Adrenal gland (tissue), 9 donors: ENCODE measurements at regions not wholly inside any gene's neighbourhood (a gene's known extent, or its start where the extent isn't known, plus 50 kb on each side); places are given as distances from the start of the nearest gene placed in this dataset.

Experiments used
- DNase-seq, 7 donors: peaks; one replicate each; pipeline ENCODE4 v3.0.0-alpha.2; 2019 to 2020
- H3K27ac ChIP-seq, 5 donors: fragments of 200-600 bp; sonication (generic) in 4 of 5; 1 replicate in 3 of 5; 2 replicates in 2 of 5; pipeline versions ENCODE4 v1.5.1 to v1.8.0; 2016 to 2020; ENCODE audit warnings: mild to moderate bottlenecking in 1 of 5
- H3K27me3 ChIP-seq: fragments of 200-600 bp; 2 replicates; pipeline ENCODE4 v1.8.0; 2021
- H3K36me3 ChIP-seq, 2 donors: fragments of 200-600 bp; replicated peaks in 1 of 2; 1 replicate in 1 of 2; 2 replicates in 1 of 2; pipeline versions ENCODE4 v1.5.1 to v1.8.0; 2018 to 2022
- H3K4me1 ChIP-seq, 2 donors: fragments of 200-600 bp; replicated peaks in 1 of 2; 1 replicate in 1 of 2; 2 replicates in 1 of 2; pipeline versions ENCODE4 v1.5.1 to v1.8.0; 2018 to 2021
- H3K4me3 ChIP-seq, 4 donors: fragments of 200-600 bp; sonication (generic) in 3 of 4; one replicate each; pipeline ENCODE4 v1.5.1; 2016 to 2018
- H3K9me3 ChIP-seq, 3 donors: fragments of 200-600 bp; sonication (generic) in 1 of 3; replicated peaks in 1 of 3; 1 replicate in 2 of 3; 2 replicates in 1 of 3; pipeline versions ENCODE4 v1.5.1 to v1.8.0; 2016 to 2021
- POLR2A ChIP-seq, 2 donors: fragments of 450-650 bp; IDR thresholded peaks; one replicate each; pipeline ENCODE4 v1.6.1; 2017; ENCODE audit warnings: antibody characterized with exemption in 2 of 2, mild to moderate bottlenecking in 2 of 2, moderate library complexity in 1 of 2
- WGBS, 4 donors: extraction: QIAGEN DNeasy Blood & Tissue Kit in 2 of 4; methylation state at CpG; one replicate each; pipeline versions ENCODE4 v1.1.5 to v1.1.7; 2013 to 2017; 5-methylcytosine and 5-hydroxymethylcytosine counted together
- intact Hi-C, 2 donors: fragments of 100-400 bp; cut with DNase I; formaldehyde crosslinking; loops; one replicate each; pipeline versions ENCODE4 v1.14.1 to v1.15.0; 2022 to 2023
- TF ChIP-seq, protein P1 (sequence below), 6 experiments: fragments of 450-650 bp in 4 of 6; fragments of 200-600 bp in 2 of 6; sonication (generic) in 1 of 6; IDR thresholded peaks; 1 replicate in 5 of 6; 2 replicates in 1 of 6; pipeline versions ENCODE4 v1.5.1 to v1.8.0; 2016 to 2021; ENCODE audit warnings: antibody characterized with exemption in 6 of 6, mild to moderate bottlenecking in 2 of 6, moderate library complexity in 1 of 6
- donor health status: healthy with polysubstance abuse.
- donor health status: Bipolar disorder and iron deficiency.
- donor health status: DM: yes; HTN: yes; CAD: no.
- donor health status: DM: no; HTN: no; CAD: no.
- donor health status: DM: no; HTN: no; CAD: no.

- DNase-seq: no peak
- Histone ChIP-seq H3K4me1 (no peaks in the 10 kb centered on the region), H3K27me3 (no peaks in the 10 kb centered on the region), H3K36me3 (no peaks in the 10 kb centered on the region), H3K27ac (no peak overlapping the region), H3K9me3 (no peaks in the 10 kb centered on the region), H3K4me3 (no peak overlapping the region)
- TF ChIP-seq POLR2A (IDR thresholded peaks at IDR 0.05): no peak
- TF ChIP-seq, protein P1, sequence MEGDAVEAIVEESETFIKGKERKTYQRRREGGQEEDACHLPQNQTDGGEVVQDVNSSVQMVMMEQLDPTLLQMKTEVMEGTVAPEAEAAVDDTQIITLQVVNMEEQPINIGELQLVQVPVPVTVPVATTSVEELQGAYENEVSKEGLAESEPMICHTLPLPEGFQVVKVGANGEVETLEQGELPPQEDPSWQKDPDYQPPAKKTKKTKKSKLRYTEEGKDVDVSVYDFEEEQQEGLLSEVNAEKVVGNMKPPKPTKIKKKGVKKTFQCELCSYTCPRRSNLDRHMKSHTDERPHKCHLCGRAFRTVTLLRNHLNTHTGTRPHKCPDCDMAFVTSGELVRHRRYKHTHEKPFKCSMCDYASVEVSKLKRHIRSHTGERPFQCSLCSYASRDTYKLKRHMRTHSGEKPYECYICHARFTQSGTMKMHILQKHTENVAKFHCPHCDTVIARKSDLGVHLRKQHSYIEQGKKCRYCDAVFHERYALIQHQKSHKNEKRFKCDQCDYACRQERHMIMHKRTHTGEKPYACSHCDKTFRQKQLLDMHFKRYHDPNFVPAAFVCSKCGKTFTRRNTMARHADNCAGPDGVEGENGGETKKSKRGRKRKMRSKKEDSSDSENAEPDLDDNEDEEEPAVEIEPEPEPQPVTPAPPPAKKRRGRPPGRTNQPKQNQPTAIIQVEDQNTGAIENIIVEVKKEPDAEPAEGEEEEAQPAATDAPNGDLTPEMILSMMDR (IDR thresholded peaks at IDR 0.05): no peak
- 45 to 85% (median 57%) methylated on average over 2 of the region's 2 CpGs for WGBS, 4 donors
- intact Hi-C loops: no loop called here
Measured at GRCh38 chr16:60180609-60181008, 1446.5 kb upstream of the GOT2 start.

DNA sequence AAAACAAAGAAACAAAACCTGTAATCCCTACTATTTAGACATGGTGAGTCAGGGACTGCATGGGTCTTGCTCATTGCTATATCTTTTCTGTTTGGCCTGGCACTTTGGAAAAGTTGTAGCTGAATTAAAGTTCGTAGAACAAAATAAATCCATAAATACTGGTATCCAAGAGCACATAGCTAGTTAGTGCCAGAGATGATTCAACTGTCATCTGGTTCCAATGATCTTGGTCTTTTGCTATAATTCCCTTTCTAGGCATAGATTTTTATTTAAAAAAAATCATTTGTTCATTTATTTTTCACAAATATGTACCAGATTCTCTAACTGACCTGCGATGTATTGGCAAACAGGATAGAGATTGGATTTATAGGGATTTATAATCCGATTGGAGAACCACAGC is 1436.1 kb upstream of the GOT2 start:
- no peak for TF ChIP-seq POLR2A (IDR thresholded peaks at IDR 0.05)
- TF ChIP-seq, protein P1 (IDR thresholded peaks at IDR 0.05): no peak
- H3K9me3 ChIP-seq: no peaks in the 10 kb centered on the region
- no peaks in the 10 kb centered on the region for H3K27me3 ChIP-seq
- H3K27ac ChIP-seq: no peak overlapping the region
- H3K4me3 ChIP-seq: no peak overlapping the region
- WGBS, 4 donors: 63 to 84% (median 69%) methylated on average over 3 of the region's 3 CpGs
- H3K4me1 ChIP-seq: no peaks in the 10 kb centered on the region
- H3K36me3 ChIP-seq: no peaks in the 10 kb centered on the region
- intact Hi-C loops: no loop called here
- DNase-seq: no peak

DNA sequence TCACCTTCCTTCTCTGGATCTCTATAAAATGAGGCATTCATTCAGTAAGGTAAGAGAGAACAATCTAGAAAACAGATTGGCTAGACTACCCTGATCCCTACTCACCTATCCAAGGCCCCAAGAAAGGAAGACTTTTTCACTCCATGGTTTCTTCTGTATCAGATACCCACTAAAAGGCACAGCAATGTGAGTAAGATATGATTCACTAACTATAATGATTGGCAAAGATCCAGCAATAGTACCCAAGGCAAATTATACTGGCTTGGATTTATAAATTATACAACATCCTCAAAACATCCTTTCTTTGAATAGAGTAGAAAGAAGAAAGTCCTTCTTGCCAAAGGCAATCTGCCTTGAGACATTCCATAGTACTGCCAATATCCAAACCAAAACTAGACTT is 1432.0 kb upstream of the GOT2 start:
- TF ChIP-seq POLR2A (IDR thresholded peaks at IDR 0.05): no peak
- TF ChIP-seq, protein P1 (IDR thresholded peaks at IDR 0.05): no peak
- no peaks in the 10 kb centered on the region for H3K9me3 ChIP-seq
- no peaks in the 10 kb centered on the region for H3K36me3 ChIP-seq
- H3K4me3 ChIP-seq: no peak overlapping the region
- H3K27ac ChIP-seq: no peak overlapping the region
- no peaks in the 10 kb centered on the region for H3K4me1 ChIP-seq
- DNase-seq: no peak
- intact Hi-C loops: no loop called here
- no peaks in the 10 kb centered on the region for H3K27me3 ChIP-seq

- intact Hi-C loops: no loop called here
- H3K27me3 ChIP-seq: no peaks in the 10 kb centered on the region
- H3K36me3 ChIP-seq: no peaks in the 10 kb centered on the region
- H3K4me3 ChIP-seq: no peak overlapping the region
- no peak for DNase-seq
- 66 to 78% (median 72%) methylated on average over 3 of the region's 3 CpGs for WGBS, 4 donors
- no peaks in the 10 kb centered on the region for H3K4me1 ChIP-seq
- no peak overlapping the region for H3K27ac ChIP-seq
- TF ChIP-seq POLR2A (IDR thresholded peaks at IDR 0.05): no peak
- TF ChIP-seq, protein P1 (IDR thresholded peaks at IDR 0.05): no peak
- H3K9me3 ChIP-seq: no peaks in the 10 kb centered on the region
Measured at GRCh38 chr16:60151987-60152386, 1417.9 kb upstream of the GOT2 start.
